Suprapubic skin (tissue), 4 donors: ENCODE measurements at regions not wholly inside any gene's neighbourhood (a gene's known extent, or its start where the extent isn't known, plus 50 kb on each side); places are given as distances from the start of the nearest gene placed in this dataset.

ENCODE experiments used
- DNase-seq, 2 donors: peaks; one replicate each; pipeline ENCODE4 v3.0.0-alpha.2; 2019; ENCODE audit warnings: low spot score in 2 of 2
- H3K27ac ChIP-seq: fragments of 200-600 bp; sonication (generic); one replicate; pipeline ENCODE4 v1.5.1; 2019
- H3K27me3 ChIP-seq: fragments of 200-600 bp; sonication (generic); one replicate; pipeline ENCODE4 v1.5.1; 2019
- H3K36me3 ChIP-seq: fragments of 200-600 bp; sonication (generic); one replicate; pipeline ENCODE4 v1.5.1; 2019
- H3K4me1 ChIP-seq: fragments of 200-600 bp; sonication (generic); one replicate; pipeline ENCODE4 v1.5.1; 2019
- H3K4me3 ChIP-seq: fragments of 200-600 bp; sonication (generic); one replicate; pipeline ENCODE4 v1.5.1; 2019; ENCODE audit warnings: mild to moderate bottlenecking
- H3K9me3 ChIP-seq: fragments of 200-600 bp; sonication (generic); one replicate; pipeline ENCODE4 v1.5.1; 2019
- EP300 ChIP-seq: sonication (generic); formaldehyde crosslinking; IDR thresholded peaks from one replicate; pipeline ENCODE4 v1.6.1; 2017; ENCODE audit warnings: antibody characterized with exemption
- POLR2A ChIP-seq, 2 donors: fragments of 450-650 bp; IDR thresholded peaks; one replicate each; pipeline ENCODE4 v1.6.1; 2017; ENCODE audit warnings: antibody characterized with exemption in 2 of 2, mild to moderate bottlenecking in 2 of 2, moderate library complexity in 2 of 2
- POLR2AphosphoS5 ChIP-seq, 3 donors: sonication (generic); formaldehyde crosslinking; IDR thresholded peaks; one replicate each; pipeline ENCODE4 v1.6.1; 2017; ENCODE audit warnings: antibody characterized with exemption in 3 of 3
- WGBS: methylation state at CpG from one replicate; pipeline ENCODE4 v1.1.5; 2018; 5-methylcytosine and 5-hydroxymethylcytosine counted together
- TF ChIP-seq, protein P1 (sequence below), 2 donors: fragments of 200-600 bp in 1 of 2; fragments of 450-650 bp in 1 of 2; sonication (generic) in 1 of 2; IDR thresholded peaks; one replicate each; pipeline ENCODE4 v1.5.1; 2016 to 2019; ENCODE audit warnings: antibody characterized with exemption in 2 of 2, mild to moderate bottlenecking in 1 of 2, moderate library complexity in 1 of 2

DNA sequence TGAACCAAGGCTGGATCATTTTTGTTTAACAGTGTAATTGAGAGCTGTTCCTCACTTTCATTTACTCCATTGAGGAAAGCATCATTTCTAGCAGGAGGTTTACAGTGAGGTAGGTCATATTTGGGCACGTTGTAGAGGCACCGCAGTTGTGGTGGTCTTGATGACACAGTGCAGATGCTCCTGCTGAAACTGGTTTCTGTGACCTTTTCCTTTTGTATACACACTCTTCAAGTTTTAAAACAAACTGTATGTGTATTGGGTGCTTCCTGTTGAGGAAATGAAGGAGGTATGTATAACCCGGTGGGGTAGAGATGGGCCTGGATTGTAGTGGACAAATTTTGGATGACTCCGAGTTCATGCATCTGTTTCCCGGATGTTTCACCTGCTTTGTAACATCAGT is 456.3 kb upstream of the RGS6 start:
- no peaks in the 10 kb centered on the region for H3K36me3 ChIP-seq
- H3K4me3 ChIP-seq: no peak overlapping the region
- peaks cover 26% of the 10 kb centered on the region for H3K4me1 ChIP-seq
- H3K9me3 ChIP-seq: no peaks in the 10 kb centered on the region
- WGBS: 79% methylated on average over 5 of the region's 5 CpGs
- no peak overlapping the region for H3K27ac ChIP-seq
- TF ChIP-seq POLR2AphosphoS5 (IDR thresholded peaks at IDR 0.05) (no peak), POLR2A (IDR thresholded peaks at IDR 0.05) (no peak), EP300 (no peak)
- TF ChIP-seq, protein P1, sequence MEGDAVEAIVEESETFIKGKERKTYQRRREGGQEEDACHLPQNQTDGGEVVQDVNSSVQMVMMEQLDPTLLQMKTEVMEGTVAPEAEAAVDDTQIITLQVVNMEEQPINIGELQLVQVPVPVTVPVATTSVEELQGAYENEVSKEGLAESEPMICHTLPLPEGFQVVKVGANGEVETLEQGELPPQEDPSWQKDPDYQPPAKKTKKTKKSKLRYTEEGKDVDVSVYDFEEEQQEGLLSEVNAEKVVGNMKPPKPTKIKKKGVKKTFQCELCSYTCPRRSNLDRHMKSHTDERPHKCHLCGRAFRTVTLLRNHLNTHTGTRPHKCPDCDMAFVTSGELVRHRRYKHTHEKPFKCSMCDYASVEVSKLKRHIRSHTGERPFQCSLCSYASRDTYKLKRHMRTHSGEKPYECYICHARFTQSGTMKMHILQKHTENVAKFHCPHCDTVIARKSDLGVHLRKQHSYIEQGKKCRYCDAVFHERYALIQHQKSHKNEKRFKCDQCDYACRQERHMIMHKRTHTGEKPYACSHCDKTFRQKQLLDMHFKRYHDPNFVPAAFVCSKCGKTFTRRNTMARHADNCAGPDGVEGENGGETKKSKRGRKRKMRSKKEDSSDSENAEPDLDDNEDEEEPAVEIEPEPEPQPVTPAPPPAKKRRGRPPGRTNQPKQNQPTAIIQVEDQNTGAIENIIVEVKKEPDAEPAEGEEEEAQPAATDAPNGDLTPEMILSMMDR (IDR thresholded peaks at IDR 0.05): no peak
- DNase-seq: no peak
- no peaks in the 10 kb centered on the region for H3K27me3 ChIP-seq

DNA sequence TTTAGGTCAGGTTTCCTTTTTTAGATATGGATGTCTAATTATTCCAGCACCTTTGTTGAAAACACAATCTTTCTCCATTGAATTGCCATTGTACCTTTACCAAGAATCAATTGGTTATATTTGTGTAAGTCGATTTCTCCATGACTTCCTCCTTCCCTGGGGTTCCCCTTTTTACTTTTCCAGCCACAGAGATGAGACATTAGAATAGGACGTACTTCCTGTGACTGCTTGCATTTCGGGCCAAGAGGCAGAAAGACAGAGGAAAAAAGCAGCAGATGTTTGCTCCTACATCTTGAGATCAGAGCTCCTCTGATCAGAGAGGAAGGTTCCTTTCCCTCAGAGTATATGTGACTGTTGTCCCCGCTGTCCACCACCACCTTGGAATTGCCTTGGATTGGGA is 453.7 kb upstream of the RGS6 start:
- Histone ChIP-seq H3K27ac (no peak overlapping the region), H3K4me1 (peaks cover 23% of the 10 kb centered on the region), H3K4me3 (no peak overlapping the region), H3K27me3 (no peaks in the 10 kb centered on the region), H3K36me3 (no peaks in the 10 kb centered on the region), H3K9me3 (no peaks in the 10 kb centered on the region)
- DNase-seq: no peak
- 45% methylated on average over 4 of the region's 4 CpGs for WGBS
- TF ChIP-seq POLR2AphosphoS5 (IDR thresholded peaks at IDR 0.05): no peak
- TF ChIP-seq, protein P1 (IDR thresholded peaks at IDR 0.05): no peak
- TF ChIP-seq EP300: no peak
- TF ChIP-seq POLR2A (IDR thresholded peaks at IDR 0.05): no peak

DNA sequence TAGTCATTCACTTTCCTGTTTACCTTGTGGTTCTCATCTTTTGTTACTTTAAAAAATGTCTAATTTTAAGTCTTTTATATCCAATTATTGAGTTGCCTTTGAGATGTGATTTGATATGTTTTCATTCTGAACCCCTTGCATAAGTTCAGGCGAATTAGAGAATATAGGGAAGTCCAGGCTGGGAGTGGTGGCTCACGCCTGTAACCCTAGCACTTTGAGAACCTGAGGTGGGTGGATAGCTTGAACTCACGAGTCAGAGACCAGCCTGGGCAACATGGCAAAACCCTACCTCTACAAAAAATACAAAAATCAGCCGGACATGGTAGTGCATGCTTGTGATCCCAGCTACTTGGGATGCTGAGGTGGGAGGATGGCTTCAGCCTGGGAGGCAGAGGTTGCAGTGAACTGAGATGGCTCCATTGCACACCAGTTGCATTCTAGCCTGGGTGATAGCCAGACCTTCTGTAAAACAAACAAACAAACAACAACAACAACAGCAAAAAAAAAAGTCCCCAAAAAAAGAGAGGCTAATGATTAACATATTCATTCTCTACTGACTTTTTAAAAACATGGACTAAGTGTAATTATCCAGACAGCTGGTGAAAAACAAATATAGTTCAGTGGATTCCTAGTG is 451.1 kb upstream of the RGS6 start:
- WGBS: 82% methylated on average over 4 of the region's 4 CpGs
- Histone ChIP-seq H3K36me3 (no peaks in the 10 kb centered on the region), H3K9me3 (no peaks in the 10 kb centered on the region), H3K27me3 (no peaks in the 10 kb centered on the region), H3K4me3 (no peak overlapping the region), H3K4me1 (peaks cover 6% of the 10 kb centered on the region), H3K27ac (no peak overlapping the region)
- DNase-seq: no peak
- TF ChIP-seq, protein P1 (IDR thresholded peaks at IDR 0.05): no peak
- no peak for TF ChIP-seq EP300

DNA sequence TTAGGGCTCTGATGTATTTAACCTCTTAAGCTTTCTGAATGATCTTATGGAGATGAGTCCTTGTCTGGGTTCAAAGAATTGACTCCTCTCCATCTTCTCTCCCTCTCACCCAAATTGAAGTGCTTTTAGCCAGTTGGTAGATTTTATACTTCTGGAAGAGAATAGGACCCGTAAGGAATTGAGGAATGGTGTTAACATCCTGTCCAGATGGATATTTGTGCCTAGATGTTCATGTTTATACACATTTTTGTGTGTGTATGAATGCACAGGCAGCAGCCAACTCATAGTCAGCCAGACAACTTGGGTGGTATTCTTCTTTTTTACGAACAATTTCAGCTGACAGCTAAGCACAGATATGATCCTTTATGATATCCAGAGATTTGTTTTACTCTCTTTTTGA is 449.6 kb upstream of the RGS6 start:
- DNase-seq: no peak
- Histone ChIP-seq H3K4me3 (no peak overlapping the region), H3K9me3 (no peaks in the 10 kb centered on the region), H3K27ac (no peak overlapping the region), H3K4me1 (peaks cover 6% of the 10 kb centered on the region), H3K36me3 (no peaks in the 10 kb centered on the region), H3K27me3 (no peaks in the 10 kb centered on the region)
- TF ChIP-seq, protein P1 (IDR thresholded peaks at IDR 0.05): no peak
- TF ChIP-seq EP300 (no peak), POLR2A (IDR thresholded peaks at IDR 0.05) (no peak), POLR2AphosphoS5 (IDR thresholded peaks at IDR 0.05) (no peak)
- WGBS: 59% methylated on average over 2 of the region's 2 CpGs

DNA sequence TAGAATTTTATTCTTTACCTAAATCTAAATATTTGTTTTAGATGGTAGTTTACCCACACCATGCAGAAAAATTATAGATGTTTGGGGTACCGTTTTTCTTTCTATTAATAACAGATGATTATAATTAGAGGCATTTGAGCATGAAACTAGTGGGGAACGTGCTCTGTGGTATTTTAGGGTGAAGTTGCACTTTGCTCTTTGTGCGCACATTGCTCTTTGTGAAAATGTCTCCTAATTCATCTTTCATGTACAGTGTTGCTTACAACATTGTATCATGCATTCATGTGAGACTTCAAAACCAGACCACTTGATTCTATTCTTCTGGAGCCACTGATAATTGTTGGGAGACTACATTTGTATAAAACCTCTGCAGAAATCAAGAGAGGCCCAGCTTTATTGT is 449.1 kb upstream of the RGS6 start:
- H3K9me3 ChIP-seq: no peaks in the 10 kb centered on the region
- TF ChIP-seq, protein P1 (IDR thresholded peaks at IDR 0.05): no peak
- H3K4me3 ChIP-seq: no peak overlapping the region
- no peak overlapping the region for H3K27ac ChIP-seq
- H3K36me3 ChIP-seq: no peaks in the 10 kb centered on the region
- no peak for DNase-seq
- WGBS: 85% methylated on average over 3 of the region's 3 CpGs
- H3K4me1 ChIP-seq: peaks cover 6% of the 10 kb centered on the region
- no peaks in the 10 kb centered on the region for H3K27me3 ChIP-seq
